GM23248 (cell line): ENCODE measurements at regions not wholly inside any gene's neighbourhood (a gene's known extent, or its start where the extent isn't known, plus 50 kb on each side); places are given as distances from the start of the nearest gene placed in this dataset.

Source experiments
- DNase-seq: peaks from one replicate; pipeline ENCODE4 v3.0.0-alpha.2; 2015
- H2AFZ ChIP-seq: fragments of 200-600 bp; sonication (generic); 2 replicates; pipeline ENCODE4 v1.6.1; 2016; ENCODE audit warnings: antibody characterized with exemption
- H3F3A ChIP-seq: fragments of 200-600 bp; sonication (generic); 2 replicates; pipeline ENCODE4 v1.6.1; 2016; ENCODE audit warnings: mild to moderate bottlenecking, antibody characterized with exemption, mixed run types; ENCODE audit not compliant: insufficient read depth
- H3K27ac ChIP-seq: fragments of 200-600 bp; sonication (generic); 2 replicates; pipeline ENCODE4 v1.5.1; 2016; ENCODE audit warnings: mild to moderate bottlenecking
- H3K27me3 ChIP-seq: fragments of 200-600 bp; sonication (generic); replicated peaks from 2 replicates; pipeline ENCODE4 v1.6.1; 2016; ENCODE audit warnings: mild to moderate bottlenecking; ENCODE audit not compliant: insufficient read depth
- H3K36me3 ChIP-seq: fragments of 200-600 bp; sonication (generic); 2 replicates; pipeline ENCODE4 v1.6.1; 2016; ENCODE audit warnings: low read depth, mild to moderate bottlenecking
- H3K4me1 ChIP-seq: fragments of 200-600 bp; sonication (generic); 2 replicates; pipeline ENCODE4 v1.6.1; 2016; ENCODE audit warnings: mild to moderate bottlenecking; ENCODE audit not compliant: insufficient read depth
- H3K4me2 ChIP-seq: fragments of 200-600 bp; sonication (generic); one replicate; pipeline ENCODE4 v1.6.1; 2016; ENCODE audit warnings: mild to moderate bottlenecking; ENCODE audit not compliant: unreplicated experiment
- H3K4me3 ChIP-seq: fragments of 200-600 bp; sonication (generic); 2 replicates; pipeline ENCODE4 v1.5.1; 2016; ENCODE audit warnings: mild to moderate bottlenecking
- H3K79me2 ChIP-seq: fragments of 200-600 bp; sonication (generic); 2 replicates; pipeline ENCODE4 v1.6.1; 2016; ENCODE audit warnings: mild to moderate bottlenecking; ENCODE audit not compliant: insufficient read depth
- H3K9ac ChIP-seq: fragments of 200-600 bp; sonication (generic); 2 replicates; pipeline ENCODE4 v1.6.1; 2016; ENCODE audit warnings: mild to moderate bottlenecking
- H3K9me2 ChIP-seq: fragments of 200-600 bp; sonication (generic); 2 replicates; pipeline ENCODE4 v1.6.1; 2016; ENCODE audit warnings: mixed run types, mild to moderate bottlenecking, moderate library complexity; ENCODE audit not compliant: insufficient read depth
- H3K9me3 ChIP-seq: fragments of 200-600 bp; sonication (generic); one replicate; pipeline ENCODE4 v1.6.1; 2017; ENCODE audit warnings: low read depth
- H4K20me1 ChIP-seq: fragments of 200-600 bp; sonication (generic); 2 replicates; pipeline ENCODE4 v1.6.0; 2016; ENCODE audit not compliant: insufficient read depth
- EZH2 ChIP-seq: fragments of 200-600 bp; sonication (generic); IDR thresholded peaks from 2 replicates; pipeline ENCODE4 v1.6.1; 2018; ENCODE audit warnings: antibody characterized with exemption, mild to moderate bottlenecking; ENCODE audit not compliant: insufficient read depth, poor library complexity, severe bottlenecking
- EZH2phosphoT487 ChIP-seq: fragments of 200-600 bp; sonication (generic); IDR thresholded peaks from 2 replicates; pipeline ENCODE4 v1.6.1; 2018; ENCODE audit warnings: antibody characterized with exemption, moderate library complexity, mild to moderate bottlenecking, low read depth; ENCODE audit not compliant: insufficient read depth
- WGBS, 2 experiments: methylation state at CpG; one replicate each; pipeline ENCODE4 v1.1.6; 2015 to 2017; ENCODE audit warnings: low lambda C conversion rate in 2 of 2, low coverage in 1 of 2; ENCODE audit errors: missing lambda C conversion rate in 2 of 2; 5-methylcytosine and 5-hydroxymethylcytosine counted together
- in situ Hi-C: fragments of 300-500 bp; cut with MboI; formaldehyde crosslinking; loops from 2 replicates; pipeline ENCODE4 v1.15.0; 2020

GRCh38 chr2:206886696-206887095, 52.6 kb upstream of the CPO start:
- Histone ChIP-seq H3K9ac (no peak overlapping the region), H3K4me3 (no peak overlapping the region), H3K9me2 (no peaks in the 10 kb centered on the region), H3K27ac (no peak overlapping the region), H3K9me3 (no peaks in the 10 kb centered on the region), H3K79me2 (no peaks in the 10 kb centered on the region), H3F3A (no peaks in the 10 kb centered on the region), H2AFZ (no peak overlapping the region), H4K20me1 (no peaks in the 10 kb centered on the region), H3K4me1 (no peaks in the 10 kb centered on the region), H3K36me3 (no peaks in the 10 kb centered on the region), H3K27me3 (no peaks in the 10 kb centered on the region), H3K4me2 (no peak overlapping the region)
- in situ Hi-C loops, result no loop called here
- DNase-seq, result no peak
- TF ChIP-seq EZH2phosphoT487, result no peak
- no peak for TF ChIP-seq EZH2
- 3 to 5% methylated on average over 4 of the region's 4 CpGs for WGBS, 2 experiments

DNA sequence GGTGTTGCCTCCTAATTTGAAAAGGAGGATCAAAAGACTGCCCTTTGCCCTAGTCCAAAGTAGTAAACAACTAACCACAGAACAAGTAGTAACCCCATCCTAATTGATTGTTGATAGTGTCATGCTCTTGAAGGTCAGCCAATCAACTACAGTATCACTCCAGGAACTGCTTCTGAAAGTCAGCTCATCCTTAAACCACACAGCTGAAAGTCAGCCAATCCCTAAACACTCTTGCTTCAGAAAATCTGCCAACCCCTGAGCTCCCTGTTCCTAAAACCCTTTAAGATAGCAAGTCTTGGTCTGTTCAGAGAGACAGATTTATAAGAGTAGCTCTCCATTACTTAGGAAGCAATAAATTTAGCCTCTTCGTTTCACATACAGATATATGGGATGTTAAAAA, 51.6 kb upstream of the CPO start:
- 55 to 63% methylated on average over 1 of the region's 1 CpG for WGBS, 2 experiments
- H3K9me3 ChIP-seq, result no peaks in the 10 kb centered on the region
- H3F3A ChIP-seq, result no peaks in the 10 kb centered on the region
- no peaks in the 10 kb centered on the region for H3K79me2 ChIP-seq
- H3K4me1 ChIP-seq, result no peaks in the 10 kb centered on the region
- no peaks in the 10 kb centered on the region for H3K9me2 ChIP-seq
- H3K27me3 ChIP-seq, result no peaks in the 10 kb centered on the region
- H3K9ac ChIP-seq, result no peak overlapping the region
- no peak for TF ChIP-seq EZH2phosphoT487
- TF ChIP-seq EZH2, result no peak
- DNase-seq, result no peak
- H4K20me1 ChIP-seq, result no peaks in the 10 kb centered on the region
- in situ Hi-C loops, result no loop called here
- no peak overlapping the region for H3K27ac ChIP-seq
- no peak overlapping the region for H3K4me3 ChIP-seq
- H3K4me2 ChIP-seq, result no peak overlapping the region
- no peaks in the 10 kb centered on the region for H3K36me3 ChIP-seq
- H2AFZ ChIP-seq, result no peak overlapping the region
